ENCODE measurements at regions not wholly inside any gene's neighbourhood (a gene's known extent, or its start where the extent isn't known, plus 50 kb on each side); places are given as distances from the start of the nearest gene placed in this dataset.
"Not testable (repeated sequence)": the region's sequence is repeated elsewhere in the genome, so short reads cannot be mapped to it uniquely, and the experiment has no call there.

DNA sequence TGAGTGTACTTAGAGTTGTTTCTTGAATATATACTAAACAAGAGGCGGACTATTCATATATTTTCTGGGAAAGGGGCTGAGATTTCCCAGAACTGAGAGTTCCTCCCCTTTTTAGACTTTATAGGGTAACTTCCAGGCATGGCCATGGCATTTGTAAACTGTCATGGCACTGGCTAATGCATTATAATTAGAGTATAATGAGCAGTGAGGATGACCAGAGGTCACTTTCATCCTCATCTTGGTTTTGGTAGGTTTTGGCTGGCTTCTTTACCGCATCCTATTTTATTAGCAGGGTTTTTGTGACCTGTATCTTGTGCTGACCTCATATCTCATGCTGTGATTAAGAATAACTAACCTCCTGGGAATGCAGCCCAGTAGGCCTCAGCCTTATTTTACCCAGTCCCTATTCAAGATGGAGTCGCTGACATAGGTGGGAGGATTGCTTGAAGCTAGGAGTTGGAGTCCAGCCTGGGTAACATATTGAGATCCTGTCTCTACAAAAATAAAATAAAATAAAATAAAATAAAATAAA is 91.4 kb downstream of the MOBP start:
- DNase-seq = no peak

DNA sequence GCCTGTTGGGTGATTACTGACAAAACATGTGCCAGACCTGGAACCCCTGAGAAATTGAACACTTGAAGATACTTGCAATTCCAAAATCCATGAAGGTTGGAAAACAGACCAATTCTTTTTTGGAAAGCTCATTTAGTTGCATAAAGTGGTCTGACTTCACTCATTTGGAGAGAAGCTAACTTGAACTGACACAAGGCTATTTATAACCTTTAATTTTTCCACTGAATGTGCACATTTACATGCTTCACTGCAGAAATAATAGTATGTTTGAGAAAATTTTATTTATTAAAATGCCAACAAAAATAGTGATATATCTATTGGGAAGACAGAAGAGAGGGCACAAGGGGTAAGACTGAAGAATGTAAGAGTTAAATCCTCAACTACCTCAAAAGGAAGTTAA is 92.1 kb downstream of the MOBP start:
- DNase-seq = no peak

DNA sequence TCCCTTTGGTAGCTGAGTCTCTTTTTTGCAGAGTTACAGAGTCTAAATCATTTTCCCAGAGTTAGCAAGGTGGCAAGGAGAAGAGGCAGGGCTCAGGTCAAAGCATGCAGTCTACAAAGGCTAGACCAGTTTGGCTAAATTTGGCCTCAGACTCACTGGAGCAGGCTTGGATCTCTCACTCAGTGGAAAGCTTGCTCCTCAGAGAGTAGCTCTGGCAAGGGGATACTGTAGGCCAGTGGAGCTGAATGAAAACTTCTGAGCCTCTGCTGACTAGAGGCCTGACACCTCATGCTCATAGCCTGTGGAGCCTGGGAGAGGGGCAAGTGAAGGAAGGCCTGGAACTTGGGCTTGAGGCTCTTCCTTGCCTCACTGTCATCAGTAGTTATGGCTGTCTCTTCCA is 101.0 kb downstream of the MOBP start:
- DNase-seq = no peak

DNA sequence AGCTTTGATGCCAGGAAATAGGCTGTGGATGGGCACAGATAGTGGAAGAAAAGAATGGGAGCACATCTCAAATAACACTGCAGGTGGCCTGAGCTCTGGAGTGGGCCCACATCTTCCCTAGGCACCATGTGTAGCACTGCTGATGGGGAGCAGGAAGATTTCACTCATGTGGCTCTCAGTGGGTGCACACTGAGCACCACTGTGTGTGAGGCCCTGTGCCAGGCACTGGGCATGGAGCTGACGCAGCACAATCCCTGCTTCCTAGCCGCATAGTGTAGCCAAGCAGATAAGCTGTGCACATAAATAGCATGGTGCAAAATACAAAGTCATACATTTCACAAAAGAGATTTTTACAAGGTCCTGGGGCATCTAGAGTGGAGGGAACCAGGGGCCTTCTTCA is 101.6 kb downstream of the MOBP start:
- DNase-seq = no peak

DNA sequence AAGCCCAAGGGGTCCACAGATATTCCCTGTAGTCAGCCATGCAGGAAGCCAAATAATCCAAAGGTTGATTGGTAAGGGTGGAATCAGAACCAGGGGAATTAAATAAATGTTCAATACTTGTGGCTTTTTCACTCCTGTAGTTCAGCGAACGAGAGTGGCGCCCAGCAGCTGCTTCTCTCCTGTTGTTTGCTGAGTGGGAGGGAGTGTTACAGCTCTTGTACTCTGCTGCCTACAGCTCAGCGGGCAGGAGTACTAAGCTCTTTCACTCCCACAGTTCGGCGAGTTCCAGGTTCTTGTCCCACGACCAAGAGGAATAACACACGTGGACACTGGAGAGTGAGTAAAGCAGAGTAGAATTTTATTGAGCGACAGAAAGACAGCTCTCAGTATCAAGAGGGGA is 105.9 kb downstream of the MOBP start:
- no peak for DNase-seq

DNA sequence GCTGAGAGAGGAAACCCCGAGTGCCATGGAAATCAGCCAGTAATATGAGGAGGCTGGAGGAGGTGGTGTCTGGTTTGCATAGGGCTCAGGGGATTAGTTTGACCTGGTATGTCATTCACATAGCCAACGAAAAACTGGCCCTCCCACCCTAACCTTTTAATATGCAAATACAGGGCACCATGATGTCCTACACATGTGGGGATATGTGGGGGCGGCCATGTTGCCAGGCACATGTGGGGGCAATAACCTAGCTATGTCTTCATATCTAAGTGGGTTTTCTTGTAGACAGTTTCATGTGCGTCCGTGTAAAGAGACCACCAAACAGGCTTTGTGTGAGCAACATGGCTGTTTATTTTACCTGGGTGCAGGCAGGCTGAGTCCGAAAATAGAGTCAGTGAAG is 110.1 kb downstream of the MOBP start:
- no peak for DNase-seq

DNA sequence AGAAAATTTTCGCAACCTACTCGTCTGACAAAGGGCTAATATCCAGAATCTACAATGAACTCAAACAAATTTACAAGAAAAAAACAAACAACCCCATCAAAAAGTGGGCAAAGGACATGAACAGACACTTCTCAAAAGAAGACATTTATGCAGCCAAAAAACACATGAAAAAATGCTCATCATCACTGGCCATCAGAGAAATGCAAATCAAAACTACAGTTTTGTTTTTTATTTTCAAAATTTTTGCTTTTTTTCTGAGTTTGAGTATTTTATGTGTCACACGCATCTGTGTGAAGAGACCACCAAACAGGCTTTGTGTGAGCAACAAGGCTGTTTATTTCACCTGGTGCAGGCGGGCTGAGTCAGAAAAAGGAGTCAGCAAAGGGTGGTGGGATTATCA is 118.7 kb downstream of the MOBP start:
- DNase-seq = not testable (repeated sequence)

DNA sequence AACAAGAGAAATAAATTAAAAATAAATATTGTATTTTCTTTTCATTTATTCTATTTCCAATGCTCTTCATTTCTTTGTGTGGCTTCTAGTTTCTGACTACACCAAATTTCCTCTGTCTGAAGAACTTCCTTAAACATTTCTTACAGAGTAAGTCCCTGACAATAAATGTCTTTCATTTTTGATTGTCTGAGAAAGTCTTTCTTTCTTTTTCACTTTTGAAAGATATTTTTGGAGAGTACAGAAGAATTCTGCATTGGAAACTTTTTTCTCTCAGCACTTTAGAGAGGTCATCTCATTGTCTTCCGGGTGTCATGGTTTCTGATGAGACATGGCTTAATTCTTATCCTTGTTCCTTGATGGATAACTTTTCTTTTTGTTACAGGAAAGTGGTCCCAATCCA is 119.6 kb downstream of the MOBP start:
- DNase-seq = no peak

DNA sequence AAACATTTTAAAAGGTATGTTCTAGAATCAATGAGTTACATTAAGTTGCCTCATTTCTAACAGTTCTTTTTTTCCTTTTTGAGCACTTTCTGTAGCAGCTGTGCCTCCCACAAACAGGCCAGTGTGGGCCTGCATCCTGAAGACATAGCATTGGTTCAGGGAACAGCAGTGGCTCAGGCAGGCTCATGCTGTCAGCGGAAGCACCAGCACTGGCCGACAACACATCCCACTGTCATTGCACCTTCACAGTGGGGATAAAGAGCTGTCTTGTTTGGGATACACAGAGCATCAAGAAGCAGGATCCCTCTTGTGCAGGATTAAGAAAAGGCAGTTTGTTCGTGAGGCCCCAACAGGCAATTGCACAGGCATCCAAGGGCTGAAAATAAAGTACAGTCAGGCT is 123.3 kb downstream of the MOBP start:
- no peak for DNase-seq

DNA sequence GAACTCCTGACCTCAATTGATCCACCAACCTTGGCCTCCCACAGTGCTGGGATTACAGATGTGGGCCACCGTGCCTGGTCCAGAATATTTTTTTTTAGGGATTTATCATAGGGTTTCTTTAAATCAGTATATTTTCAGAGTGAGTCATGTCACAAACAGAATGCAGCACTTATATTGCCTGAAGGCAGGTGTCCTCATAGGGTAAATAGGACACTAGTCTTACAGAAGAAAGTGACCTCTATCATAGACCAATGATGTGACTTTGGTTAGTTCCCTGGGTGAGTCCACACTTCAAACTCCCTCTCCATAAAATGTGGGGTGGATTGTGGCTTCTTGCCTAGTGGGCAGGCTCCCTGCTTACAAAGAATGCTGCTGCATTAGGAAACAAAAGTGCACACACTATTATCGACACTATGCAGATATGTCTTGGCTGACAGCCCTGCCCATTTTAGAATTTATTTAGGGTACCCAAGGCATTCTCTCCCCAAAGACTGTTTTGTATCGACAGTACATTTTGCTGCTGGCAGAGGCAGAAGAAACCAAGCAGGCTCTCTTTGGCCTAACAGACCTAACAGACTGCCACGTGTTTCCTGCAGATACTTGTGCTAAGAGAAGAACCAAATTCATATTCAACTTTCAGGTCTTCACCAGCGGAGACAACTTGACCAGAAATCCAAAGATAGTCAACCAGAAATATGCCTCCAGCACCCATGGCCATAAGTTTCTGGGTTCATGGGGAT is 125.0 kb downstream of the MOBP start:
- no peak for DNase-seq

DNA sequence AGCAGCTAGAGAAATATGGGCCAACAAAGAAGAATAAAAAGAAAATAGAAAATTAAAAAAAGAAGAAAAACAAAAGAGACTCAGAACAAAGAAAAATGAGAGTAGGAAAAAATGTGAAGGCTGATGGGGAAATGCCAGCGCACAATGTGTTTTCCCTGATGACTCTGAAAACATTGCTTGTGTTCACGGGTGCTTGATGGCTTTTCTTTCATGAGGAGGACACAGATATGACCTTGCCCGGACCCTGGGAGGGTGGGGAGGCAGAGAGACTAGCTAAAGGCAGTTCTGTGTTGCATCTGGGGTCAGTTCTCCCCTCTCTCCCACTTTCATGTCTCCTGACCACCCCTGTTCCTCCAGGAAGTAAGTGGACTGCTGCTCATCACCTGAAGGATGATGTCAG is 125.9 kb downstream of the MOBP start:
- DNase-seq = no peak

DNA sequence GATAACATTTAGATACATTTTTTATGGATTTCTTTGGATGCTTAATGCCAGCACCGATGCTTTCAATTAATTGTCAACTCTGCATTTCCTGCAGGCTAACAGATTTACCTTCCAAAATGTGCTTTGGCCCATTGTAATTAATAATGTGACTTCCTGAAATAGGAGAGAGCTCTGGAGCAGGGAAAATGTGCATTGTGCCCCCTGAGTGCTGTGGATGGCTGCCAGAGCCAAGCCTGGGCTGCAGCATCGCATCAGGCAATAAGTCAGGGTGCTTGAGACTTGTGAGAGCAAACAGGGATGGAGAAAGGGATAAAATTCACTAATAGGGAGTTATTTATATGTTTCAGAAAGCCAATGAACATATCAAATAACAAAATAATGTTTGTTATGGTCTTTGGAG is 133.8 kb downstream of the MOBP start:
- DNase-seq = peak; percentile 79

DNA sequence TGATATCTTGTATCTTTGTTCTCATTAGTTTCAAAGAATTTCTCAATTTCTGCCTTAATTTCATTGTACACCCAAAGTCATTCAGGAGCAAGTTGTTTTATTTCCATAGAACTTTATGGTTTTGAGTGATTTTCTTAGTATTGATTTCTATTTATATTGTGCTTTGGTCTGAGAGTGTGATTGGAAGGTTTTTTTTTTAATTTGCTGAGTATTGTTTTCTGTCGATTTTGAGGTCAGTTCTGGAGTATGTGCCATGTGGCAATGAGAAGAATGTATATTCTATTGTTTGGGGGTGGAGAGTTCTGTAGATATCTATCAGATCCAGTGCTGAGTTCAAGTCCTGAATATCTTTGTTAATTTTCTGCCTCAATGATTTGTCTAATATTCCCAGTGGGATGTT is 138.4 kb downstream of the MOBP start:
- DNase-seq = no peak

DNA sequence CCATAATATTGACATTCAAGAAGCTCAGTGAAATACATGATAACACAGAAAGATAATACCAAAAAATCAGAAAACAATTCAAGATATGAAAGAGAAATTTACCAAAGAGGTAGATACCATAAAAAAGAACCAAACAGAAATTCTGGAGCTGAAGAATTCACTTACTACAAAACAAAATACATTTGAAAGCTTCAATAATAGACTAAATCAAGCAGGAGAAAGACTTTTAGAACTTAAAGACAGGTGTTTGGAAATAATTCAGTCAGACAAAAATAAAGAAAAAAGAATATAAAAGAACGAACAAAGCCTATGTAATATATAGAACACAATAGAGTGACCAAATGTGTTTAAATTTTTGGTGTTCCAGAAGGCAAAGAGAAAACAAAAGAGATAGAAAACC is 158.7 kb downstream of the MOBP start:
- no peak for DNase-seq

DNA sequence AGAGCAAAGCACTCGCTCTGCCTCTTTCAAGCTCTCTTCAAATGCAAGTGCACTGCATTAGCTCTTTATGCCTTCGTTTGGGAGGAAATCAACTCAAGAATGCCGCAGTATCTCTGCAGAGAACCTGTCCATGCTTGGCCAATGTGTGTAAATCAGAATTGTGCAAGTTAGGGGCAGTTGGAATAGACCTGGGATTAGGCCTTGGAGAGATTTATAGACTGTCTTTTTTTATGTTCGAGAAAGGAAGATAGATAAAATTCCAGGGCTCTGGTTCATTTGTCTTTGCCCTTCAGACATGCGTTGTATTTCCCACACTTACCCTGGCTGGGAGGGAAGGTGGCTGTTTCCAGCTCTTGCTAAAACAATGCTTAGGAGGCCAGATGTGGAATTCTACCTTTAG is 163.7 kb downstream of the MOBP start:
- no peak for DNase-seq

DNA sequence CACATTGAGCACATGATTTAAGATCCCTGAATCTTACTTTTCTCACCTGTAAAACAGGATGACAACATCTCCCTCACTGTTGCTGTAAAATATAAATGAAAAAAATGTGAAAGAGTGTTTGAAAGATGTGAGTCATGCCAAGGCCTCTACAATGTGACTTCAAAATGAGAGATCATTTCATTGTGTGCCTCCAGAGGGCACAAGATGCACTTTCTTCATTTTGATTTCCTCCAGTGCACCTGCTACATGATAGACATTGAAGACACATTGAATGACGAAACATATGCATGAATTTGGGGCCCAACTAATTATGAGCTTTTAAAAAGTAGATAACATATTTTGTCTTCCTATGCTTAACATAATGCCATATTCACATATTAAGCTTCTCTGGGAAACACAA is 170.3 kb downstream of the MOBP start:
- no peak for DNase-seq

DNA sequence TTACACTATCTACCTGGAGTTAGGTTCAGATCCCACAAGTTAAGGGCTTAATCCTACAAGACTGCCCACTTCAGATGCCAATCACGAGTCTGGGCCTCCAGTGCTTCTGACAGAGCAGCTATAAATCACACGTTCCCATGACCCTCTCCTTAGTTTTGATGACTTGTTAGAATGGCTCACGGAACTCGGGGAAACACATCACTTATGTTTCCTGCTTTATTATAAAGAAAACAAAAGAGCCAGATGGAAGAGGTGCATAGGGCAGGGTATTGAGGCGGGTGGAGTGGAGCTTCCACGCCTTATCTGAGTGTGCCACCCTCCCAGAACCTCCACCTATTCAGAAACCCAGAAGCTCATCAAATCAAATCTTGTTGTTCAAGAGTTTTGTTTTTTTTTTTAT is 170.8 kb downstream of the MOBP start:
- no peak for DNase-seq

DNA sequence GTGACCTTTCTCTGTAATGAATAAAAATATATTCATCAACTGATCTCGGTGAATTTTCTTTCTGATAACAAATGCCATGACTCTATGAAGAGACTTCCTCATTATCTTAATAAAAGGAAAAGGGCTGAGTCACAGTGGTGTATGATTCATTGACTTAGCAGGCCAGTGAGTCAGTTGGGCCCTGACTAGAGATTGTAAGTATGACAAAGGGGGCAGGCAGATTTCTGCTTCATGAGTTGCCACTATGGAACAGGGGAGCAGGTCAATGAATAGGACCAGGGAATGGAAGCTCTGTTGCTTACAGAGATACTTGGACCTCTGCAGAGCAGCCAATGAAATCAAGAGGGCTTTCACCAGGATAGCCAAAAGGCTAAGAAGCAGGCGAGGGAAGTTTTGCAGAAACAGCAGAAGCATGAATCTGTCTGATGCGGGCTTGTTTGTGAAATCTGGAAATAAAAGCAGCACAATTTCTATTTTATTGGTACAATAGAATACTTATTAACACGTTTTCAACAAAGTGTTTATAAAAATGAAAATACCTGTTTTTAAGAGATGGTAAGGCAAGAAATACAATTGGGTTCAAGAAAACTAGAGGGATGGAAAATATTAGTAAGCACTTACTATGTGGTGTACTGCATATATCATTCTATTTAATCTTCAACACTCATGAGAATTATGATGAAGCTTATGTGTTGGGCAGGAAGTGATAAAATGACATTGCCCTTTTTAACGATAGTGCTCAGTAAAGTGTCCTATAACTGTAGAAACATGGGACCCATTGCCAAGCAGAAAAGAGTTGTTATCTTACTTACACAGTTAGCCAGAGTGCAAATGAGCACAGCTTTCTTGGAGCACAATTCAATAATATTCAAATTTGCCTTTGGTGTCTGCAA is 169.8 kb upstream of the MYRIP start:
- DNase-seq = no peak

DNA sequence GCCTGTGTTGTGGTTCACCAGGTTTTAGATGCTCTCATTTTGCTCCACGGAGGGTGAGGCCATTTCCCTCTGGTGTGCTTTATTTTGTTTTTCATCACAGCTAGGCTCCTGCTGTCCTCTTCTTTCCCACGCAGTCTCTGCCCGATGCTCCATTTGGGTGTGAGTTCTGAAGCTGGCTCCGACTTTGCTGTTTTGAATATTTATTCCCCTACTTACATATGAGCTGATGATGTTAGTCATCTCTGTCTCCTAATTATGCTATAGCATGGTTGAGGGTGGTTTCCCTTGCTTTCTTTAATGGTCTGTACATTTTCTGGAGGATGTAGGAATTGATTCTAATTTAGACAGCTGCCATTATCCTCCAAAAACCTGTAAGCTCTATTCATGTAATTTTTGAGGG is 168.1 kb upstream of the MYRIP start:
- DNase-seq = no peak

DNA sequence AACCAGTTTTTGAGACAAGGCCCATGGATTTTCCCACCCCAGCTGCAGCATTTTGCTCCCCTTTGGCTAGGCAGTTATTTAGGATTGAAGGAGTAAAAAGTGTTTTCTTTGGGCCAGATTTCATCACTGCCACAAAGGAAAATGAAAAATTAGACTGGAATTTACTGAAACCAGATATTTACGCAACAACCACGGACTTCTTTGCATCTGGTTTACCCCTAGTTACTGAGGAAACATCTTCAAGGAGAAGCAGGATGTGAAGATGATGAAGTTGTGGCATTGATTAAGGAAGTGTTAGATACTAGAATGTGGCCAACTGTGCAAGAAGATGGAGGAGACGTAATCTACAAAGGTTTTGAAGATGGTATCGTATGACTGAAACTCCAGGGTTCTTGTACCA is 165.2 kb upstream of the MYRIP start:
- no peak for DNase-seq

DNA sequence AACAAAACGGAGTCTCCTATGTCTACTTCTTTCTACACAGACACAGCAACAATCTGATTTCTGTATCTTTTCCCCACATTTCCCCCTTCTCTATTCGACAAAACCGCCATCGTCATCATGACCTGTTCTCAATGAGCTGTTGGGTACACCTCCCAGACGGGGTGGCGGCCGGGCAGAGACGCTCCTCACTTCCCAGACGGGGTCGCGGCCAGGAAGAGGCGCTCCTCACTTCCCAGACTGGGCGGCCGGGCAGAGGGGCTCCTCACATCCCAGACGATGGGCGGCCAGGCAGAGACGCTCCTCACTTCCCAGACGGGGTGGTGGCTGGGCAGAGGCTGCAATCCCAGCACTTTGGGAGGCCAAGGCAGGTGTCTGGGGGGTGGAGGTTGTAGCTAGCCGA is 158.2 kb upstream of the MYRIP start:
- DNase-seq = not testable (repeated sequence)

DNA sequence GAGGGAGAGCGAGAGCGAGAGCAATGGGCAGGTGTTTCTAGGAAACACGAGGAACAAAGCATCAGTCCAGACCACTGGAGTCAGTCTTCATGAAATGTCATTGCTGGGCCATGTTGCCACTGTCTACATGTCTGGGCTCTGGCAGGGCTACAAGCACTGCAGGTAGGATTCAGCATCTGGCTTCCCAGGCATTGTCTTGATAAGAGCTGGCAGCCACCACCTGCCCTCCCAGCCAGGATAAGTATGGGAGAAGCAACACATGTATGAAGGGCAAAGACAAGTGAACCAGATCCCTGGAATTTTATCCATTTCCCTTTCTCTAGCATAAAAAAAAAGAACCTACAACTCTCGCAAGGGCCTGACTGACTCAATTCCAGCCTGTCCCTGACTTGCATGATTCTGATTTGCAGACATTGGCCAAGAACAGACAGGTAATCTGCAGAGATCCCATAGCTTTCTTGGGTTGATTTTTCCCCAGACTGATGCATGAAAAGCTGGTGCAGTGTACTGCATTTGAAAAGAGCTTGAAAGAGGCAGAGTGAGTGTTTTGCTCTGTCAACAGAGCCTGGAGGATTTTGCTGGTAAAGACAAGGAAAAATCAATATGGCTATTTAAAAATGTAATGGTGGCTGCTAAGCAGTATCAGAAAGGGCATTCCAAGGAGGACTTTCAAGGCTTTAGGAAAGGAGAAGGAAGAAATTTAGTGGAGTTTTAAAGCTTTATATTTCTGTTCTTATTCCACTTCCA is 157.2 kb upstream of the MYRIP start:
- no peak for DNase-seq

DNA sequence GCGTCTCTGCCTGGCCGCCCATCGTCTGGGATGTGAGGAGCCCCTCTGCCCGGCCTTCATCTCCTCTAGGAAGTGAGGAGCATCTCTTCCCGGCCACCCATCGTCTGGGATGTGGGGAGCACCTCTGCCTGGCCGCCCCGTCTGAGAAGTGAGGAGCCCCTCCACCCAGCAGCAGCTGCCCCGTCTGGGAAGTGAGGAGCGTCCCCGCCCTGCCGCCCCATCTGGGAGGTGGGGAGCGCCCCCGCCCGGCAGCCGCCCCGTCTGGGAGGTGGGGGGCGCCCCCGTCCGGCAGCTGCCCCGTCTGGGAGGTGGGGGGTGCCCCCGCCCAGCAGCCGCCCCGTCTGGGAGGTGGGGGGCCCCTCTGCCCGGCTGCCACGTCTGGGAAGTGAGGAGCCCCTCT is 153.7 kb upstream of the MYRIP start:
- DNase-seq = not testable (repeated sequence)

DNA sequence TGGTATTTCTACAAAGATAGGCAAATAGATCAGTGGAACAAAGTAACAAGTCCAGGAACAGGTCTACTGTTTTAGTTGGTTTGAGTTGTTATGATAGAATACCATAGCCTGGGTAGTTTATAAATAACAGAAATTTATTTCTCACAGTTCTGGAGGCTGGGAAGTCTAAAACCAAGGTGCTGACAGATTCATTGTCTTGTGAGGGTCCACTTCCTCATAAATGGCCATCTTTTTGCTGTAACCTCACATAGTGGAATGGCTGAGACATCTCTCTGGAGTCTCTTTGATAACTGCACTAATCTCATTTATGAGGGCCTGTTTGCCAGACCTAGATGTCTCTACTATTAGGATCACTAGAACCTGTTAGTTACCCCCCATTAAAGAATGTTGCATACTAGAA is 152.3 kb upstream of the MYRIP start:
- DNase-seq = no peak
